ENCODE measurements at regions not wholly inside any gene's neighbourhood (a gene's known extent, or its start where the extent isn't known, plus 50 kb on each side); places are given as distances from the start of the nearest gene placed in this dataset.
"Not testable (repeated sequence)": the region's sequence is repeated elsewhere in the genome, so short reads cannot be mapped to it uniquely, and the experiment has no call there.

DNA sequence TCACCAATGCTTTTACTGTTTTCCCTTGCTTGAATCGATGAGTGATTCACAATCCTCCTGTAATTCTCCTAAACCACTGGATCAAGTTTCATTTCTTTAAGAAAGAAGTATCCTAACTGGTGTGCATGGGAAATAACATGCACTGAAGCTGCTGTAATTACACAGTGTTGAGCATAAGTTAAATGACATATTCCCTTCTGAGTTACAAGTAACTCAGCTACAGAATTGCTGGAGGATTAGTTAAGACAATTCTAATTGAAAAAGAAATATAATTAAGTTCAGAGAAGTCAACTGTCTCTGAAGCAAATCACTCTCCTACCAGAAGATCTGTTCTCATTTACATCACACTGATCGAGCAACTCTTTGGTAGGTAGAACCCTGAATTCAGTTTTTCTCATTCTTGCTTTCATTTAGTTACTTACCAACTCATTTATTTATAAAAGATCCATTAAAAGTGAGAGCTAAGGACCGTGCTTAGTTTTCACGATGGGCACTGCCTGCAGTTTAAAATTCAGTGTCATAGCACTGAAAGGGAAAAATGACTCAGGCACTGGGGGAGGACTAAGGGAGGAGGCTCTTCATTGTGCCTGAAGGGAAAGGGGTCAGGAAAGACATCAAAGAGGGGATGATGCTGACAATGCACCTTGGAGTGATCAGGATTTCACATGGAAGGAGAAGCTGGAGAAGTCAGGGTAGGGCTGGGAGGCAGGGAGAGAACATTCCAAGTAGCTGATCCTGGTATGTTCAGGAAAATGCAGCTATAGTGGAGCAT, 327.2 kb downstream of the EMP1 start:
- H3K27ac ChIP-seq: no peak overlapping the region
- H3K36me3 ChIP-seq: no peaks in the 10 kb centered on the region
- no peaks in the 10 kb centered on the region for H3K9me3 ChIP-seq
- WGBS: 75% methylated on average over 4 of the region's 4 CpGs
- H3K27me3 ChIP-seq: no peaks in the 10 kb centered on the region
- DNase-seq (ENCODE audit: low spot score in 2 of 2): no peak
- no peak for TF ChIP-seq POLR2AphosphoS5 (IDR thresholded peaks at IDR 0.05)
- no peak for TF ChIP-seq EP300 (IDR thresholded peaks at IDR 0.05)
- no peak for TF ChIP-seq CTCF (IDR thresholded peaks at IDR 0.05)
- TF ChIP-seq POLR2A (IDR thresholded peaks at IDR 0.05): no peak
- no peak overlapping the region for H3K4me3 ChIP-seq
- no peaks in the 10 kb centered on the region for H3K4me1 ChIP-seq

DNA sequence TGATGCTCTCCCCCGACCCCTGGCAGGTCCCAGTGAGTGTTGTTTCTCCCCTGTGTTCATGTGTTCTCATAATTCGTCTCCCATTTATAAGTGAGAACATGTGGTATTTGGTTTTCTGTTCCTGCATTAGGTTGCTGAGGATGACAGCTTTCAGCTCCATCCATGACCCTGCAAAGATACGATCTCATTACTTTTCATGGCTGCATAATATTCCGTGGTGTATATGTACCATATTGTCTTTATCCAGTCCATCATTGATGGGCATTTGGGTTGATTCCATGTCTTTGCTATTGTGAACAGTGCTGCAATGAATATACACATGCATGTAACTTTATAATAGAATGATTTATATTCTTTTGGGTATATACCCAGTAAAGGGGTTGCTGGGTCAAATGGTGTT, 321.5 kb downstream of the EMP1 start:
- H3K4me3 ChIP-seq; H3K27ac ChIP-seq; H3K36me3 ChIP-seq; H3K9me3 ChIP-seq; H3K4me1 ChIP-seq; DNase-seq (ENCODE audit: low spot score in 2 of 2); H3K27me3 ChIP-seq: not testable (repeated sequence)
- 93% methylated on average over 4 of the region's 4 CpGs for WGBS

GRCh38 chr12:13509740-13510139, 313.2 kb downstream of the EMP1 start:
- Histone ChIP-seq H3K27me3 (no peaks in the 10 kb centered on the region), H3K27ac (no peak overlapping the region), H3K9me3 (peaks cover 6% of the 10 kb centered on the region), H3K36me3 (no peaks in the 10 kb centered on the region), H3K4me3 (no peak overlapping the region), H3K4me1 (no peaks in the 10 kb centered on the region)
- TF ChIP-seq POLR2A (IDR thresholded peaks at IDR 0.05): no peak
- no peak for TF ChIP-seq CTCF (IDR thresholded peaks at IDR 0.05)
- TF ChIP-seq POLR2AphosphoS5 (IDR thresholded peaks at IDR 0.05): no peak
- TF ChIP-seq EP300 (IDR thresholded peaks at IDR 0.05): no peak
- DNase-seq (ENCODE audit: low spot score in 2 of 2): no peak

DNA sequence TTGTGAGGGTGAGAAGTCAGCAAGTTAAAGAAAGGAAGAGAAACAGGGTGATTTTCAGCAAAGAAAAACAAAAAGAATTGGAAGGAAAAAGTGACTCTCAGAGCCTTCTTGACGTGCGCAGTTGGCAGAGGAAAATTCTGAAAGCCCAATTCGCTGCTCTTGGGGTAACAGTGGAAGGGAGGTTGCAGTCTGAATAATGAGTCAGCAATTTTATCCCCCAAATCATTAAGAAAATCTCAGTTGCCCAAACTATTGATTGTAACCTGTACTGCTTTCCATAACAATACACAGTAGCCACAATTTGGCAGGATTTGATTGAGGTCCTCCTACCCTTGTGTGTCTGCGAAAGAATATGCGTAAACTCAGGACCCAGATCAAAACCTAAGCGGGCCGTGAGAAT, 309.1 kb downstream of the EMP1 start:
- TF ChIP-seq POLR2A (IDR thresholded peaks at IDR 0.05): no peak
- no peak for TF ChIP-seq CTCF (IDR thresholded peaks at IDR 0.05)
- no peak for TF ChIP-seq POLR2AphosphoS5 (IDR thresholded peaks at IDR 0.05)
- no peak for TF ChIP-seq EP300 (IDR thresholded peaks at IDR 0.05)
- Histone ChIP-seq H3K9me3 (no peaks in the 10 kb centered on the region), H3K27me3 (no peaks in the 10 kb centered on the region), H3K27ac (no peak overlapping the region), H3K36me3 (no peaks in the 10 kb centered on the region), H3K4me1 (no peaks in the 10 kb centered on the region), H3K4me3 (no peak overlapping the region)
- DNase-seq (ENCODE audit: low spot score in 2 of 2): no peak
- WGBS: 93% methylated on average over 7 of the region's 7 CpGs

DNA sequence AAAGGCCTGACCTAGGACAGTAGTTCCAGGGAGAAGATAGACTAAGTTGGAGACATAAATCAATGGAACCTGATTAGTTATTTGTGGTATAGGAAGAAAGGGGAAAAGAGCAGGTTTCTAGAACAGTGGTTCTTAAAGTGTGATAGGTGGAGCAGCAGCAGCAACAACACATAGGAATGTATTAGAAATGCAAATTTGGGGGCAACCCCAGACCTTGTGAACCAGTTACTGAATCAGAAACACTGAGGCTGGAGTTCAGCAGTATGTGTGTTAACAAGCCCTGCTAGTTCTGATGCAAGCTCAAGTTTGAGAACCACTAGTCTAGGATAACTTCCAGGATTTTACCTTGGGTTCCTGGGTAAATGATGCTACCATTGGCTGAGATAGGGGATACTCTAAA, 308.7 kb downstream of the EMP1 start:
- H3K27me3 ChIP-seq: no peaks in the 10 kb centered on the region
- no peaks in the 10 kb centered on the region for H3K4me1 ChIP-seq
- H3K36me3 ChIP-seq: no peaks in the 10 kb centered on the region
- H3K9me3 ChIP-seq: no peaks in the 10 kb centered on the region
- no peak for TF ChIP-seq POLR2AphosphoS5 (IDR thresholded peaks at IDR 0.05)
- no peak for TF ChIP-seq CTCF (IDR thresholded peaks at IDR 0.05)
- H3K27ac ChIP-seq: no peak overlapping the region
- no peak overlapping the region for H3K4me3 ChIP-seq
- no peak for DNase-seq (ENCODE audit: low spot score in 2 of 2)

DNA sequence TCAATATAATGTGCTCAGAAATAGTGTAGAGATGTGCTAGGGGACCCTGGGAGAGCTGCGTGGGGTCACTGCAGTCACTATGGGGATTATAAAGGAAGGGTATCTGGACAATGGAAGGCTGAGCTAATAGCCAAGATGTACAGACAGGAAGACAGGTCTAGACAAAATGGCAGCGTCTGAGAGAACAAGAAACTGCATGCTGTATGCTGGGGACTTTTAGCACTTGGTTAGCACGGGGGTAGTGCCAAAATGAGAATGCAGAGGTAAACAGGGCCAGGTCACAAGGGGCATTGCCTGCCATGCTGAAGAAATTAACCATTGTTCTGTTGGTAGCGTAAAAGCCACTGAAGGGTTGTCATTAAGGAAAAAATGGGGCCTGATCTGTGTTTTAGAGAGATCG, 308.2 kb downstream of the EMP1 start:
- Histone ChIP-seq H3K4me3 (no peak overlapping the region), H3K4me1 (no peaks in the 10 kb centered on the region), H3K27ac (no peak overlapping the region), H3K36me3 (no peaks in the 10 kb centered on the region), H3K27me3 (no peaks in the 10 kb centered on the region), H3K9me3 (no peaks in the 10 kb centered on the region)
- WGBS: 54% methylated on average over 5 of the region's 5 CpGs
- no peak for TF ChIP-seq EP300 (IDR thresholded peaks at IDR 0.05)
- TF ChIP-seq POLR2AphosphoS5 (IDR thresholded peaks at IDR 0.05): no peak
- no peak for TF ChIP-seq CTCF (IDR thresholded peaks at IDR 0.05)
- DNase-seq (ENCODE audit: low spot score in 2 of 2): no peak
